Keratinocyte (primary cell): ENCODE measurements at regions not wholly inside any gene's neighbourhood (a gene's known extent, or its start where the extent isn't known, plus 50 kb on each side); places are given as distances from the start of the nearest gene placed in this dataset.

Experiments
- DNase-seq: peaks from one replicate; pipeline ENCODE4 v3.0.0-alpha.2; 2011; ENCODE audit warnings: low read depth, missing footprints, low spot score
- FAIRE-seq: peaks from 2 replicates; lab custom pipeline; 2011; peaks lifted over from hg19 to GRCh38; lab: Jason Lieb, UNC
- H2AFZ ChIP-seq: 2 replicates; pipeline ENCODE4 v1.6.0; 2012; ENCODE audit warnings: low read length, control low read depth, inconsistent platforms; ENCODE audit not compliant: control insufficient read depth
- H3K27ac ChIP-seq: 2 replicates; pipeline ENCODE4 v1.5.1; 2011; ENCODE audit warnings: low read length; ENCODE audit not compliant: control insufficient read depth, insufficient read depth
- H3K27me3 ChIP-seq: 3 replicates; pipeline ENCODE4 v1.6.0; 2011; ENCODE audit warnings: low read length; ENCODE audit not compliant: control insufficient read depth, insufficient read depth; ENCODE audit errors: extremely low read depth
- H3K36me3 ChIP-seq, 2 experiments: 2 replicates in 1 of 2; 3 replicates in 1 of 2; pipeline ENCODE4 v1.5.1; 2011; ENCODE audit warnings: low read length in 2 of 2, mild to moderate bottlenecking in 1 of 2; ENCODE audit not compliant: control insufficient read depth in 2 of 2, insufficient read depth in 2 of 2; ENCODE audit errors: extremely low read depth in 1 of 2
- H3K4me1 ChIP-seq: 3 replicates; pipeline ENCODE4 v1.5.1; 2011; ENCODE audit warnings: low read length; ENCODE audit not compliant: control insufficient read depth, insufficient read depth; ENCODE audit errors: extremely low read depth
- H3K4me2 ChIP-seq: 3 replicates; pipeline ENCODE4 v1.6.0; 2011; ENCODE audit warnings: low read depth, low read length; ENCODE audit not compliant: control insufficient read depth, insufficient read depth; ENCODE audit errors: extremely low read depth
- H3K4me3 ChIP-seq, 3 experiments: fragments of 200-600 bp in 1 of 3; sonication (generic) in 1 of 3; 2 replicates in 2 of 3; 3 replicates in 1 of 3; pipeline ENCODE4 v1.5.1; 2011 to 2016; ENCODE audit warnings: low read length in 3 of 3, mild to moderate bottlenecking in 3 of 3, control low read depth in 2 of 3, inconsistent platforms in 1 of 3, low read depth in 1 of 3, mixed read lengths in 1 of 3, mixed run types in 1 of 3, moderate library complexity in 1 of 3; ENCODE audit not compliant: control insufficient read depth in 2 of 3, insufficient read depth in 2 of 3; ENCODE audit errors: extremely low read depth in 1 of 3
- H3K79me2 ChIP-seq: 2 replicates; pipeline ENCODE4 v1.6.0; 2012; ENCODE audit warnings: low read length; ENCODE audit not compliant: control insufficient read depth, insufficient read depth
- H3K9ac ChIP-seq: 3 replicates; pipeline ENCODE4 v1.6.0; 2011; ENCODE audit warnings: low read length; ENCODE audit not compliant: control insufficient read depth, insufficient read depth; ENCODE audit errors: extremely low read depth
- H3K9me1 ChIP-seq: 3 replicates; pipeline ENCODE4 v1.6.0; 2011; ENCODE audit warnings: low read length; ENCODE audit not compliant: control insufficient read depth, insufficient read depth; ENCODE audit errors: extremely low read depth
- H3K9me3 ChIP-seq: 2 replicates; pipeline ENCODE4 v1.5.1; 2012; ENCODE audit warnings: low read depth, low read length; ENCODE audit not compliant: control insufficient read depth
- H4K20me1 ChIP-seq: 3 replicates; pipeline ENCODE4 v1.6.0; 2011; ENCODE audit warnings: low read length; ENCODE audit not compliant: control insufficient read depth, insufficient read depth; ENCODE audit errors: extremely low read depth
- EZH2 ChIP-seq: IDR thresholded peaks from one replicate; pipeline ENCODE4 v1.6.1; 2012; ENCODE audit warnings: inconsistent platforms, mild to moderate bottlenecking, low read length, moderate library complexity
- dilution Hi-C: fragments of 300-500 bp; cut with MboI; formaldehyde crosslinking; loops from one replicate; pipeline ENCODE4 v1.7.0; 2020; ENCODE audit warnings: low sequenced_read_pairs; ENCODE audit not compliant: extremely low pct_ligation_motif_present
- TF ChIP-seq, protein P1 (sequence below), 3 experiments: IDR thresholded peaks in 1 of 3; conservative IDR thresholded peaks in 1 of 3; optimal IDR thresholded peaks in 1 of 3; 2 replicates in 2 of 3; 3 replicates in 1 of 3; pipeline versions ENCODE3 to v1.5.1; 2011; ENCODE audit warnings: low read length in 3 of 3, mild to moderate bottlenecking in 3 of 3, moderate library complexity in 2 of 3, control low read depth in 1 of 3, inconsistent platforms in 1 of 3; ENCODE audit not compliant: insufficient read depth in 2 of 3; ENCODE audit errors: extremely low read depth in 1 of 3

GRCh38 chr20:48100483-48100882, 315.2 kb upstream of the SULF2 start:
- Histone ChIP-seq H2AFZ (no peak overlapping the region), H3K79me2 (no peaks in the 10 kb centered on the region), H3K27ac (no peak overlapping the region), H3K36me3 (no peaks in the 10 kb centered on the region), H3K4me2 (no peak overlapping the region), H4K20me1 (no peaks in the 10 kb centered on the region), H3K9ac (no peak overlapping the region), H3K27me3 (peaks cover 14% of the 10 kb centered on the region), H3K4me1 (no peaks in the 10 kb centered on the region), H3K9me1 (no peaks in the 10 kb centered on the region), H3K9me3 (no peaks in the 10 kb centered on the region), H3K4me3 (no peak overlapping the region)
- dilution Hi-C loops: no loop called here
- no peak for DNase-seq
- TF ChIP-seq EZH2: no peak
- TF ChIP-seq, protein P1, sequence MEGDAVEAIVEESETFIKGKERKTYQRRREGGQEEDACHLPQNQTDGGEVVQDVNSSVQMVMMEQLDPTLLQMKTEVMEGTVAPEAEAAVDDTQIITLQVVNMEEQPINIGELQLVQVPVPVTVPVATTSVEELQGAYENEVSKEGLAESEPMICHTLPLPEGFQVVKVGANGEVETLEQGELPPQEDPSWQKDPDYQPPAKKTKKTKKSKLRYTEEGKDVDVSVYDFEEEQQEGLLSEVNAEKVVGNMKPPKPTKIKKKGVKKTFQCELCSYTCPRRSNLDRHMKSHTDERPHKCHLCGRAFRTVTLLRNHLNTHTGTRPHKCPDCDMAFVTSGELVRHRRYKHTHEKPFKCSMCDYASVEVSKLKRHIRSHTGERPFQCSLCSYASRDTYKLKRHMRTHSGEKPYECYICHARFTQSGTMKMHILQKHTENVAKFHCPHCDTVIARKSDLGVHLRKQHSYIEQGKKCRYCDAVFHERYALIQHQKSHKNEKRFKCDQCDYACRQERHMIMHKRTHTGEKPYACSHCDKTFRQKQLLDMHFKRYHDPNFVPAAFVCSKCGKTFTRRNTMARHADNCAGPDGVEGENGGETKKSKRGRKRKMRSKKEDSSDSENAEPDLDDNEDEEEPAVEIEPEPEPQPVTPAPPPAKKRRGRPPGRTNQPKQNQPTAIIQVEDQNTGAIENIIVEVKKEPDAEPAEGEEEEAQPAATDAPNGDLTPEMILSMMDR (optimal IDR thresholded peaks at IDR 0.05 in 1 of 3, IDR thresholded peaks at IDR 0.05 in 1 of 3, conservative IDR thresholded peaks at IDR 0.05 in 1 of 3; ENCODE audit: extremely low read depth in 1 of 3, insufficient read depth in 2 of 3, low read length in 3 of 3): no peak
- FAIRE-seq: no peak

DNA sequence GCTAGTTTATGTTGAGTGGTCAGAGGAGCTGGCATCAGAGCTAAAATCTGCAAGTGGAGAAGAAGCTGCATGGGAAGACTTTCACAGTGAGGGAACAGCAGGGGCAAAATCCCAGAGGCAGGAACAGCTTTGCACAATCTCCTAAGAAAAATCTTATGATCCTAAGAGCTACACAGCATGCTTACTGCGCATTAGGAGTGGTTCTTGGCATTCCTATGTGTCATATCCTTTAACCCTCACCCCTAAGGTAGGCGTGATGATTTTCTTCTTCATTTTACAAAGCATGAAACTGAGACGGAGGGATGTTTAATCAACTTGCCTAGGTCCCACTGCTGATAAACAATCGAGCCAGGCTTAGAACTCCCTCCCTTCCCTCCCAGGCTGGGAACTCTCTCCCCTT, 313.6 kb upstream of the SULF2 start:
- peaks cover 8% of the 10 kb centered on the region for H3K27me3 ChIP-seq
- H3K79me2 ChIP-seq: no peaks in the 10 kb centered on the region
- no peaks in the 10 kb centered on the region for H3K9me3 ChIP-seq
- no peak overlapping the region for H3K27ac ChIP-seq
- H2AFZ ChIP-seq: no peak overlapping the region
- H3K4me2 ChIP-seq: no peak overlapping the region
- dilution Hi-C loops: no loop called here
- H4K20me1 ChIP-seq: no peaks in the 10 kb centered on the region
- DNase-seq (no peak), FAIRE-seq (no peak)
- H3K9me1 ChIP-seq: no peaks in the 10 kb centered on the region
- no peaks in the 10 kb centered on the region for H3K4me1 ChIP-seq
- H3K4me3 ChIP-seq: no peak overlapping the region
- no peak for TF ChIP-seq EZH2
- TF ChIP-seq, protein P1 (optimal IDR thresholded peaks at IDR 0.05 in 1 of 3, IDR thresholded peaks at IDR 0.05 in 1 of 3, conservative IDR thresholded peaks at IDR 0.05 in 1 of 3; ENCODE audit: extremely low read depth in 1 of 3, insufficient read depth in 2 of 3, low read length in 3 of 3): no peak
- H3K36me3 ChIP-seq: no peaks in the 10 kb centered on the region
- no peak overlapping the region for H3K9ac ChIP-seq
